Endodermal cell (in vitro differentiated cells): ENCODE measurements at regions not wholly inside any gene's neighbourhood (a gene's known extent, or its start where the extent isn't known, plus 50 kb on each side); places are given as distances from the start of the nearest gene placed in this dataset.

ENCODE experiments used
- DNase-seq: peaks from one replicate; pipeline ENCODE4 v3.0.0-alpha.2; 2017
- H3K27ac ChIP-seq: 2 replicates; pipeline ENCODE4 v1.5.1; 2013; ENCODE audit warnings: mild to moderate bottlenecking, low read depth, low read length, moderate library complexity
- H3K27me3 ChIP-seq: 2 replicates; pipeline ENCODE4 v1.6.1; 2013; ENCODE audit warnings: mild to moderate bottlenecking, low read length, moderate library complexity; ENCODE audit not compliant: insufficient read depth, control insufficient read depth, poor library complexity, severe bottlenecking
- H3K36me3 ChIP-seq: 2 replicates; pipeline ENCODE4 v1.7.0; 2013; ENCODE audit warnings: mild to moderate bottlenecking, low read length, moderate library complexity; ENCODE audit not compliant: control insufficient read depth, insufficient read depth
- H3K4me1 ChIP-seq: one replicate; pipeline ENCODE4 v1.7.0; 2013; ENCODE audit warnings: low read length; ENCODE audit not compliant: control insufficient read depth, insufficient read depth
- H3K4me3 ChIP-seq: 2 replicates; pipeline ENCODE4 v1.5.1; 2013; ENCODE audit warnings: mild to moderate bottlenecking, low read length, moderate library complexity
- H3K9ac ChIP-seq: 2 replicates; pipeline ENCODE4 v1.6.1; 2013; ENCODE audit warnings: mild to moderate bottlenecking, low read length, moderate library complexity; ENCODE audit not compliant: poor library complexity, severe bottlenecking; ENCODE audit errors: extremely low read depth
- H3K9me3 ChIP-seq: 2 replicates; pipeline ENCODE4 v1.6.1; 2013; ENCODE audit warnings: mild to moderate bottlenecking, low read length, moderate library complexity; ENCODE audit not compliant: control insufficient read depth
- H3K27ac Mint-ChIP-seq: 2 replicates; pipeline ENCODE4 v1.8.0; 2020; ENCODE audit warnings: mixed read lengths
- H3K27me3 Mint-ChIP-seq: 2 replicates; pipeline ENCODE4 v1.8.0; 2021; ENCODE audit warnings: mild to moderate bottlenecking, mixed read lengths; ENCODE audit not compliant: insufficient read depth
- H3K36me3 Mint-ChIP-seq: 2 replicates; pipeline ENCODE4 v1.8.0; 2020; ENCODE audit warnings: low read depth, mixed read lengths
- H3K4me1 Mint-ChIP-seq: 2 replicates; pipeline ENCODE4 v1.8.0; 2020; ENCODE audit warnings: mixed read lengths
- H3K4me3 Mint-ChIP-seq: 2 replicates; pipeline ENCODE4 v1.8.0; 2020; ENCODE audit warnings: mild to moderate bottlenecking, moderate library complexity, mixed read lengths
- H3K9me3 Mint-ChIP-seq: 2 replicates; pipeline ENCODE4 v1.8.0; 2020; ENCODE audit warnings: mild to moderate bottlenecking, mixed read lengths
- CTCF ChIP-seq: fragments of 200-600 bp; sonication (generic); conservative IDR thresholded peaks from 2 replicates; pipeline ENCODE4 v1.5.0; 2021; ENCODE audit warnings: antibody characterized with exemption, mild to moderate bottlenecking
- WGBS, 2 experiments: methylation state at CpG; one replicate each; pipeline versions ENCODE4 v1.1.5 to v1.1.7; 2013; ENCODE audit warnings: missing lambda C conversion rate in 2 of 2, mixed read lengths in 1 of 2; ENCODE audit not compliant: insufficient coverage in 1 of 2, insufficient read length in 1 of 2; 5-methylcytosine and 5-hydroxymethylcytosine counted together

- Mint-ChIP-seq H3K4me1 (peaks cover 22% of the 10 kb centered on the region), H3K27ac (no peak overlapping the region), H3K27me3 (peaks cover 10% of the 10 kb centered on the region), H3K9me3 (peaks cover 6% of the 10 kb centered on the region), H3K36me3 (no peaks in the 10 kb centered on the region), H3K4me3 (no peak overlapping the region)
- Histone ChIP-seq H3K9ac (no peak overlapping the region), H3K9me3 (peaks cover 9% of the 10 kb centered on the region), H3K36me3 (no peaks in the 10 kb centered on the region), H3K4me3 (no peak overlapping the region), H3K27ac (no peak overlapping the region), H3K27me3 (no peaks in the 10 kb centered on the region), H3K4me1 (peaks cover 6% of the 10 kb centered on the region)
- 90 to 92% methylated on average over 5 to 7 of the region's 7 CpGs for WGBS, 2 experiments
- no peak for TF ChIP-seq CTCF
- no peak for DNase-seq
Observed at GRCh38 chr2:118645876-118646275, 201.6 kb downstream of the EN1 start.

- Mint-ChIP-seq H3K27me3 (peaks cover 19% of the 10 kb centered on the region), H3K36me3 (no peaks in the 10 kb centered on the region), H3K4me1 (peaks cover 22% of the 10 kb centered on the region), H3K4me3 (peak overlapping the region; percentile 2), H3K27ac (no peak overlapping the region), H3K9me3 (no peaks in the 10 kb centered on the region)
- Histone ChIP-seq H3K9ac (no peak overlapping the region), H3K27me3 (no peaks in the 10 kb centered on the region), H3K27ac (no peak overlapping the region), H3K4me1 (peaks cover 6% of the 10 kb centered on the region), H3K9me3 (no peaks in the 10 kb centered on the region), H3K36me3 (no peaks in the 10 kb centered on the region), H3K4me3 (peak overlapping the region; percentile 59)
- DNase-seq: peak; percentile 84
- 0 to 9% methylated on average over 2 to 4 of the region's 4 CpGs for WGBS, 2 experiments
- TF ChIP-seq CTCF: no peak
Observed at GRCh38 chr2:118644190-118644589, 203.3 kb downstream of the EN1 start.

GRCh38 chr2:118643294-118643693 lies 204.2 kb downstream of the EN1 start:
- Mint-ChIP-seq H3K36me3 (no peaks in the 10 kb centered on the region), H3K27me3 (peaks cover 19% of the 10 kb centered on the region), H3K4me1 (peaks cover 22% of the 10 kb centered on the region), H3K4me3 (no peak overlapping the region), H3K27ac (no peak overlapping the region), H3K9me3 (no peaks in the 10 kb centered on the region)
- Histone ChIP-seq H3K27ac (no peak overlapping the region), H3K36me3 (no peaks in the 10 kb centered on the region), H3K9me3 (no peaks in the 10 kb centered on the region), H3K27me3 (no peaks in the 10 kb centered on the region), H3K9ac (no peak overlapping the region), H3K4me1 (peaks cover 10% of the 10 kb centered on the region), H3K4me3 (peak overlapping the region; percentile 5)
- TF ChIP-seq CTCF: no peak
- WGBS, 2 experiments: 60 to 74% methylated on average over 3 to 4 of the region's 4 CpGs
- no peak for DNase-seq
